Stimulated activated CD4-positive, alpha-beta T cell treated with anti-CD3 and anti-CD28 coated beads, Interleukin-15, amount 100 ng/mL, for 24 hours (primary cell): ENCODE measurements at regions not wholly inside any gene's neighbourhood (a gene's known extent, or its start where the extent isn't known, plus 50 kb on each side); places are given as distances from the start of the nearest gene placed in this dataset.
"Not testable (repeated sequence)": the region's sequence is repeated elsewhere in the genome, so short reads cannot be mapped to it uniquely, and the experiment has no call there.

Experiments
- DNase-seq: peaks from one replicate; pipeline ENCODE4 v3.0.0-alpha.2; 2020

DNA sequence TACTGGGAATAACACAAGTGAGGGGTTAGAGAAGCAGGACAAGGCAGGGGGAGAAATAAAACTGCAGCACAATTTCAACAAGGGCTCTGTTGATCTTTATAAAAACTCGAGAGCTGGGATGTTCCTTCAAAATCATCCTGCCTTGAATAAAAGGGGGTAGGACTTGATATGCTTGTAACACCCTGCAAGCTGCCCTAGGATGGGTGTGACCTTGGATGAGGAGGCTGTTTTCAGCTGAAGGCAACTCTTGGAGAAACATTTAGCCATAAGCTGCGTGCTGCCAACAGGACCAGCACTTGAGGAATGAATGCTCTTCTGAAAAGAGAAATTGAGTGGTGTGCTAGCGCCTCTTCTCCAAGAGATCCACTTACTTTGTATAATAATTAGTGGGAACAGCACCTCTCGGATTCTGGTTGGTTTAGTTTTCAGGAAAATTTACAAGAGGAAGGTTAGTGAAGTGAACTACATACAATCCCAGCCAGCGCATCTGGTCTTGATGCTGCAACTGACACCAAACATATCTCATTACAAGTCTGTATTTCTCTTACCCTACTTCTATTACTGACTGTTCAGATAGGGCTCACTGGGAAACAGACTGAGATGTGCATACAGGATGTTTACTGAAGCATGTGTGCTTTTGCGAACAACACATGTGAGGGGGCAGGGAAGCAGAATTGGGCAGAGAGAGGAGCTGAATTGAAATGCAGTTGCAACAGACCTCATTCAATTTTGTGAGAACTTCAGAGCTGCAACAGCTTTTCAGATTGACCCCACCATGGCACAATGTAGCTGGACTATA, 643.0 kb upstream of the GOLIM4 start:
- no peak for DNase-seq

DNA sequence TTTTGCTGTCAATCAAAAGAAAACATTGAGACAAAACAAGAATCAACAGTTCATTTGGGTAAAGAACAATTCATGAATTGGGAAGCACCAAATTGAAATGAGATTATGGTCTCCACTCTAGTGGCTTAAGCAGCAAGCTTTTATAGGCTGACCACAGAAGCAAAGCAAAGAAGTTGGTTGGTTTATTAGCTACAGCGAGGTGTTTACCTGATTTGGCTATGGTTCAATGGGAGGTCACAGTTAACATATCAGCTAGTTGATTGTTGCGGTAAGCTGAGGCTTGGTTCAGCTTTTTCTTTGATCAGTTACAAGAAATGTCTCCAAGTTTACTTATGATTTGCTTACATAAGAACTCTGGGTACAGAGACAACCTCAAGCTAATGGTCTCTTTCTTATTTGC, 640.5 kb upstream of the GOLIM4 start:
- no peak for DNase-seq

DNA sequence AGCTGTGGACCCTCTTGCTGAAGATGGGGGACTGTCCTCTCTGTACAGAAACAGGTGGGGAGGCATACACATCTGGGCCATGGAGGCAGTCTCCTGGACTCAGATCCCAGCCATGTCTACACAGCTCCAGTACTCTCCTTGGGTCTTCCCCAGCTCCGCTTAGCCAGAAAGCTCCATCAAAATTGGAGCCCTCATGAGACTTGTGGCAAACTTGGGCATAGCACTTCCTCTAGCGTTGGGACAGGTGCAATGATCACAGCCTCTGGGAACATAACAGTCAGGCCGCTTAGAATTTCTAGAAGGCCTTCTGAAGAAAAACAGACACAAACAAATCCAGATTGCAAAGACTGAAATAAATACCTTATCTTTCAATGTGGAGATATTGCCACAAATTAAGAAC, 634.3 kb upstream of the GOLIM4 start:
- no peak for DNase-seq

DNA sequence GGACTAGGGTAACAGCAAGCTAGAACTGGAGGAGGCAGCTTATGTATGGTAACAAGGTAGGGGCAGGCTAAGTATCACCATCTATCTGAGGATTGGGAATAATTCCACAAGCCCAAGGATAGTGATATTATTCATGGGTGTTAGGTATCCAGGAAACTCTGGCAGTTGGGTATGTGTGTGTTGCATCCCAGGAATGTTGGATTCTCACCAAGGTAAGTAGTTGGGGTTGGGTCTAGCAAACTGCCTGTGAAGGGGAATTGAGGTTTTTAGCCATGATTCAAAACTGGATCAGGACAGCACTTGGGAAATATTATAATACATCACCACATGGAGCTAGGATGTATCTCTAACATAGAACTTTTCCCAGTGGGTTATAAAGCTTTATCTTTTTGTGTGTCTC, 626.4 kb upstream of the GOLIM4 start:
- DNase-seq = no peak

DNA sequence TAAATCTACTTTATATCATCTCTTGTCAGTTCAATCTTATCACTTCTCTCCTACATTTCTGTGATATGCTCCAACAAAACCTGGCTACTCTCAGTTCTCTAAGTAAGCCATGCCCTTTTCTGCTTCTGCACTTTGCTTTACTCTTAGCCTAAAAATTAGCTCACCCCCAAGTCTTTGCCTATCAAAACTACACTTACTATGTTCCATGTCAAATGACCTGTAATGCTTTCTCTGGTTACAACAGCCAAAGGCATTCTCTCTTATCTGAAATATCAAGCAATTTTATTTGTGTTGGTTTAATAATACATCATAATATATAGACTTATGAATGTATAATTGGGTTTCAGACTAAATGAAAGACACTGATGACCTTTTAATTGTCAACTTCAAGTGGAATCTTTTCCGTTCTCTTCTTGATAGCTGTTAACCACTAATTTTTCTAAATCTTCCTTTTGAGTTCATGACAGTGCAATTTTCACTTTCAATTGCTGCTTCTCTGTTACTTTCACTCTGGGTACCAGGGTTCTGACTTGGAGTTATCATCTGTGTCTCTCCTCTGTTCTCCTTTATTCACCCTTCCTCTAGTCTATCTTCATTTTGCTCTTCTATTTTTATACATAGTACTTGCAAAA, 619.0 kb upstream of the GOLIM4 start:
- no peak for DNase-seq

DNA sequence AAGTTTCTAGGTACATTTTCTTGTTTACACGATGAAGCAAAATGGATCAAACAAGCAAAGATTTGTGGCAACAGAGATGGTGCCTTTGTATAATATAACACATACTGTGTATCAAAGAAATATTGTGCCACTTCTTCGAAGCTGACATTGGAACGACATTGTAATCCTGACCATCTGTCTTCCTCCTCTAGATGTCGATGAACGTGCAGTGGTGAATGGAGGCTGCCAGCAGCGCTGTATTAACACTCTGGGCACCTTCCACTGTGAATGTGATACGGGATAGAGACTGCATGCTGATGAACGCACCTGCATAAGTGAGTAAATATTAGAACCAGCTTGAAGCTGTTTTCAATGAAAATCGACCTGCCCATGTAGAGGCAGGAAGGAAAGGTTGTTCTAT, 613.3 kb upstream of the GOLIM4 start:
- no peak for DNase-seq

DNA sequence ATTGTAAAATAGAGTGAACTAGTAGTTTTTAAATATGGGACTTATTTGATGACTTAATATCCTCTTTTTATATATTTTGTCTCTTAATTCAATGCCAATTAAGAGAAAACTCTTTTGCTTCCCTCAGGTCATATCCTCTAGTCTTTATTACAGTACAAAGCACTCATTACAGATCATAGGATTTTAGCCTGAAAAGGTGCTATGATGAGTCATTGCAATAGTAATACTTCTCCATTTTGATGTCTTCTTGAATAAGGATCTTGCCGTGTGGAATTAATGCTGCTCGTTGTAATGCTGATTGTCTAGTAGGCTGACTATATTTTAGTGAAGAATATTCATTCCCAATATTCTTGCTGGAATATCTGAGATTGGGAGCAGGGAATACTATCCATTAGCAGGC, 612.2 kb upstream of the GOLIM4 start:
- no peak for DNase-seq

DNA sequence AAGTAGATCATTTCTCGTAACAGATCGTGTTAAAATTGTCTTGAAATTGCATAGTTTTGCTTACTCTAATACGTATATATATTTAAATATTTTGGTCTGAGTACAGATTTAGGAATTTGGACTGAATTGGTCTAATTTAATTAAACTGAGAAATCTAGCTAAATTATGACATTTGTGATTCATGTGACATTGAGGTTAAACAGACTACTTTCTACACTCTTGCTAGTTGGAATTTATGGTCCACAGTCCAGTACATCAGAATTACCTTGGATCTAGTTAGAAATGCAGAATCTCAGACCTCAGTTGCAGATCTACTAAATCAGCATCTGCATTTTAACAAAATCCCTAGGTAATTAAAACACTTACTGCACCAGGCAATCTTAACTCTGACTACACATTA, 609.7 kb upstream of the GOLIM4 start:
- no peak for DNase-seq

DNA sequence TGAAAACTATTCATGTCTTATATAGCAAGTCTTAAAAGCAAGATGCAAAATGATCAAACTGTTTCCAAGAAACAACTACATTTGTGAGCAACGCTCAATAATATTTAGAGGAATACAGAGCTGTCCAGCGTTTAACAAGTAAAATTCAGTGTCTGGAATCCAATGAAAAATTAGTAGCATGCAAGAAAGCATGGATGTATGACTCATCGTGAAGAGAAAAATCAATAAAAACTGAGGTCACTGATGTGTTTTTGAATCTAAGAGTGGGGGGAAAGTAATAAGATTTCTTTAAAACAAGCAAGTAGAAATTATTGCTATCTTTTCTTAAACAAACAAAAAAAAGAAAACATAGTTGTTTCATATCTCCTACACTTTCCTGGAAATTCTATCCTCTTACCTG, 600.3 kb upstream of the GOLIM4 start:
- no peak for DNase-seq

DNA sequence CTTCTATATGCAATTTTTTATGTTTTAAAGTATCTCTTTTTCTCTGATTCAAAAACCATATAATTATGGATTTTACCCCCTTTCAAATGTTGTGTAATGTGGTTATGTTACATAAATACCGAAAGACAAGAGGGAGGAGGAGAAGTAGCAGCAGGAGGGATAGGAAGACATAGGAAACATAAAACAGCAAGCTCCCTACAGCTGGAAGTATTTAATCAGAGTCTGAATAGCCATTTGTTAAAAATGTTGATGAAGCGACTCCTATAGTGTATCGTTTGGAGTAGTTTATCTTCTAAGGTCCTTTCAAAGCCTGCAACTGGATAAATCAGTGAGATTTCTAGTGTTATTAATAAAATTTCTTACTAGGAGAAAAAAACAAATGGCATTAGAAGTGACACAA, 598.1 kb upstream of the GOLIM4 start:
- DNase-seq = no peak

DNA sequence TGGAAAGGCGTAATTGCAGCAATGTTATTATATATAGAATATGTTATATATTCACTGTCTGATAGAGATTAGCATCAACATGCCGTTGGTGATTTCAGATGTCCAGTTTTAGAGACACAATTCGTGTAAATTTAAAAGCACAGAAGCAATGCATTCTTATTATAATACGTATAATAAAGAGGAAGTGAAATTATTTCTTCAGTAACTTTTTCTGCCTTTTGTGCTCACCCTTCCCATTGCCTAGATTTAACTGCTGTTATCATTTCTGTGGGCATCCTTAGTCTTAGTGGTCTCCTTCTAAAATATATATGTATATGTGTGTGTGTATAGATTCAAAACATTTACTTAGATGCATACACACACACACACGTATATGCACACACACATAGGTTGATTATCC, 592.5 kb upstream of the GOLIM4 start:
- DNase-seq = no peak

DNA sequence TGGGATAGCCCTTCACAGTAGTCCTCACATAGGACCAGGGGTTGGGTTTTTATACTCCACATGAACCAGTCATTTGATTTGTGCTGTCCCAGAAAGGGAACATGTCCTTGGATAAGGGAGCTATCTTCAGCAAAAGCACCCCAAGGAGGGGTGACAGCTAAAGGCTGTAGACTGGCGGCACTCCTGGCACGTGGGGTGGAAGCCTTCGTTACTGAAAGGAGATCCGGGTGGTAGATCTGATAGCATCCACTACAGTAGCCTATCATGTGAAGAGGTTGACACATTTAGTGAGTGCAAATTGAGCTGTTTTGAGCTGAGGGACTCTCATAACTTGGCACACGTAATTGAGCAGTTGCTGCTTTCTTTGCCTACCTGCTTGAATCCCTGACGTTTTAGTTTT, 588.8 kb upstream of the GOLIM4 start:
- no peak for DNase-seq

DNA sequence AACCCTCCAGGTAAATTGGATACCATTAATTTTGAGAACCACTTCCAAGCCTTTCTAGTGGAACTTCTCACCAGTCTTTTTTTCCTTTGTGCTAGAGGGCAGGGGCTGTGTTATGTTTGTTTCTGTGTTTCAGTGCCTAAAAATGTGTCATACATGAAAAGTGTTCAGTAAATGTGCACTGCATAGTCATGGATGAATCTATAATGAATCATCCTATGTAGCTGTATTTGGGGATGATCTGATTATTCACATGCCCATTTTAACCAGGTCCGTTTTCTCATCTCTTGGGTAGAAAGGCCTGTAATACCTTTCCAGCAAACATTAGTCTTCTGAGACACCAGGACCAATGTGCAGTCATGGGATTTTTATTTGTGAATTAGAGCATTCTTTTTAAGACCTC, 583.0 kb upstream of the GOLIM4 start:
- no peak for DNase-seq

DNA sequence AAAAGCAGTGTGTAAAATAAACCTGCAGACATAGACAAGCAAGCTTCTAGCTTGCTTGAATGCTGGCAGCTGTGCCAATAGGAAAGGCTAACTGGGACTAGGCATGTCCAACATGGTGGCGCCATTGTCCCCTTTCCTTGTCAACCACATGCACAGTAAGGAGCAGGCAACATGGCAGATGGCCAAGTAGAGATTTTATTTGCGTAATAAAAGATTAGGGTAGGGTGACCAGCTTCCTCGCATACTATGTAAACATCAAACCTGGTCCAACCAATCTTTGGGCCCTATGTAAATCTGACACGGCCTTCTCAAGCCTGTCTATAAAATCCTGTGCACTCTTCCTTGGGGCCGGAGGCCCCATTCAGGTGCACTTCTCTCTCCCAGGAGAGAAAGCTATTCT, 575.4 kb upstream of the GOLIM4 start:
- no peak for DNase-seq

DNA sequence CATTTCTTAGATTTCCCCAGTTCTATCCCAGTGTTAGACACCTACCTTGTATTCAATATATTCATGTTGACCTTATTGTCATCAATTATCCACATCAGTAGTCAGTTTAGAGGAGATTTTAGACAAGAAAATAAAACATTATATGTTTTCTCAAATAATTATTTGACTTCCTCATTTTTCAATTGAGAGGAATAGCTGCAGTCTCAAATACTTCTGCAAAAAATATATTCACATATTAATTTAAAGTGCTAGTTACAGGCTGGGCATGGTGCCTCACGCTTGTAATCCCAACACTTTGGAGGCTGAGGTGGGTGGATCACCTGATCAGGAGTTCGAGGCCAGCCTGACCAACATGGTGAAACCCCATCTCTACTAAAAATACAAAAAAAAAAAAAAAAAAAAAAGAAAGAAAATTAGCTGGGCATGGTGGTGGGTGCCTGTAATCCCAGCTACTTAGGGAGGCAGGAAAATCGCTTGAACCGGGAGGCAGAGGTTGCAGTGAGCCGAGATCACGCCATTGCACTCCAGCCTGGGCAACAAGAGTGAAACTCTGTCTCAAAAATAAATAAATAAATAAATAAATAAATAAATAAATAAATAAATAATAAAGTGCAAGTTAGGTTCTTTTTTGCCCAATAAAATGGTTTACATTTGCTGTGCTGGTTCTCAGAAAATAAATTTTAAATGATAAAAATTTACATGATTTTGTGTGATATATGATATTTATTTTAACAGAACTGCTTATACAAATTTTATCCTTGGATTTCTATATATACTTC, 565.3 kb upstream of the GOLIM4 start:
- not testable (repeated sequence) for DNase-seq

DNA sequence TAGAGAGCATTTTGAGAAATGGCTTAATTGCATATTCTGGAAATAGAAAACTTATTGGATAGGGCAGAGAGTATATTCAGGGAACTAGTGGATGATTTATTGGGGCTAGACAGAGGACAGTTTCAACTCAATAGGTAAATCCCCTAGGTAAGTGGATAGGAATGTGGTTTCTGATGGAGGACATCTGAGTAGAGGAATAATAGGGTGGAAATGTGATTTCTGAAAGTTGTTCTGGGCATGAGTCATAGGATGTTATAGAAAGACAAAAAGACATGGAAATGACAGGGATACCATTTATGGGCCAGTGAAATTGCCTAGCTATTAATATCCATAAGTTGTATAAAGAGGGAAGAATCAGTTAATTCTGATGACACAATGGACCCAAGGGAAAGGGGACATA, 563.3 kb upstream of the GOLIM4 start:
- no peak for DNase-seq

DNA sequence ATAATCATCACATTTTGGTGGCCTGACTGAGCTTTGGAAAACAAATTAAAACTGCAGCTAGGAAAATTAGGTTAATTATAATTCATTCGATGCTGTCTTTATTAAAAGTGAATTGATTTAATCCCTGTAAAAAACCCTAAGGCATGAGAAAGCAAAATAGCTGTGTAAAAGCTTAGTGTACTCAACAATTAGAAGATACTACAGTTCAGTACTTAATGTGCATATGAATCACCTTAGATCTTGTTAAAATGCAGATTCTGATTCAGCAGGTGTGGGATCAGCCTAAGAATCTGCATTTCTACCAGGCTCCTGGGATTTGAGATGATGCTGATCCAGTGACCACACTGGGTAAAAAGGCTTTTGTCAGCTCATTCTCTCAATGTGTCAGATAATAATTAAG, 559.9 kb upstream of the GOLIM4 start:
- DNase-seq = no peak

DNA sequence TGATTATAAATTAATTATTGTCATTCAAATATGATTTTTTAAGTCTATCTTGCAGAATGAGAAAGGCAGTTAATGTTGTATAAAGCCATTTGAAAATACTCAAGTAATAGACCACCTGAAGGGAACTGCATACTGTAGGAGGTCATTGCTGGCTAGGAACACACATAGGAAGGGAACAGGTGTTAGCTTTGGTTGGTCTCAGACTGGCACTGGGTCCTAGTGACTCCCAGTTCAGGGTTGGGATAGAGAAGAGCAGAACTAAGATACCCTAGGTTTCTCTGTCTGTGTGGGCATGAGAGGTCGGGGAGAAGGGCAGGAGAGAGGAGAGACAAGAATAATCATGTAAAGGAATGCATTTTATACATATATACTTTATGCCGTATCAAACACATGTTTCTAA, 559.0 kb upstream of the GOLIM4 start:
- DNase-seq = no peak

DNA sequence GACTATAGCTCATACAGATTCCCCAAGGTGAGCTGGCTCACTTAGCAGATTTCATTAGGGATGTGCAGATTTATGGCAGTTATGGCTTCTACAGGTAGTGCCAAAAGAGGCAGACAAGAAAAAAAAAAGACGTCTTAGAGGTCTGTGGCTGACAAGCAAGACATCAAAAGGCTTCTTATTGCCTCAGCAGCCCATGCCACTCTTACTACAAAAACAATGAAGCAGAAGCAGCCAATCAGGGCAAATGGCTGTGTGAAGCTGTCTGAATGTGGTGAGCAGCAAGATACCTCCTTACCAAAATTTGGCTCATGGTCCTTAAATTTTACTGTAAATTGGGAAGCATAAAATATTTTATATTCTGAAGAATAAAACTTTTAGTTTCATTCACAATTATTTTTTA, 557.5 kb upstream of the GOLIM4 start:
- DNase-seq = no peak

DNA sequence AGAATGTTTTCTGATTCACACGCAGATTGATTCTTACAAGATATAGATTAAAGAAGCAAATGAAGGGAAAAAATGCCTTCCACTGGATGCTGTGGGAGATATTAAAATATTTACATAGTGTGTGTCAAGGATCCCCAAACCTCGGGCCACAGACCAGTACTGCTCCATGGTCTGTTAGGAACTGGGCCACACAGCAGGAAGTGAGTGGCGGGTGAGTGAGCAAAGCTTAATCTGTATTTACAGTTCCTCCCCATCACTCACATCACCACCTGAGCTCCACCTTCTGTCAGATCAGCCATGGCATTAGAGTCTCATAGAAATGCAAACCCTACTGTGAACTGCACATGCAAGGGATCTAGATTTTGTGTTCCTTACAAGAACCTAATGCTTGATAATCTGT, 552.6 kb upstream of the GOLIM4 start:
- no peak for DNase-seq

DNA sequence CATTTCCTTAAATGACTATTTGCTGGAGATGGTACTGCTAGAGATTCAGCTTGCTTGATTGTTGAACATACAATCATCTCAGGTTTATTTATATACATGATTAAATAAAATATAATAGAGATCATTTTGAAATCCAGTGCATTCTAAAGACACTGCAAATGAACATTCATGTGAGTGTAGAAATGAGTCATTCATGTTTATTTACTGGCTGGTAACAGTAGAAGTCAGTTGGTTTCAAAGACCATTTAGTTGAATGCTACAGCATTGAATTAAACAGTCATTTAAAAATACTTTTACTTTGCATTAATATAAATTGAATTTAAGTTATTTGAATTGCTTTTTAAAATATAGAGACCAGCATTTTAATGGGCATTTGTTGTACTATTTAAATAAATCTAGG, 551.9 kb upstream of the GOLIM4 start:
- no peak for DNase-seq

DNA sequence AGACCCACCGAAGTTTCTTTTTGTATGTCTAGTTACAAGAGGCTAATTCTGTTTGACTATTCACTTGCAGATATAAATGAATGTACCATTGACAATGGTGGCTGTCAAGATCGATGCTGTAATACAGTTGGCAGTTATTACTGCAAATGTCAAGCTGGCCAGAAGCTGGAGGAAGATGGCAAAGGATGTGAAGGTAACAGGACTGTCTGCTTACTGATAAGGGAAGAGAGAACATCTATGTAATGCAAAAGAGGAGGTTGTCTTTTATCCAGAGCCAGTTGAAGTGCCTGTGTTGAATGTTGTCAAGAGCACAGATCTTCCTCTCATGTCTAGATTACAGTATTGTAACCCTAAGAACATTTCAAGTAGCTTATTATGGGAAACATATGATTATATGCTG, 549.5 kb upstream of the GOLIM4 start:
- no peak for DNase-seq

DNA sequence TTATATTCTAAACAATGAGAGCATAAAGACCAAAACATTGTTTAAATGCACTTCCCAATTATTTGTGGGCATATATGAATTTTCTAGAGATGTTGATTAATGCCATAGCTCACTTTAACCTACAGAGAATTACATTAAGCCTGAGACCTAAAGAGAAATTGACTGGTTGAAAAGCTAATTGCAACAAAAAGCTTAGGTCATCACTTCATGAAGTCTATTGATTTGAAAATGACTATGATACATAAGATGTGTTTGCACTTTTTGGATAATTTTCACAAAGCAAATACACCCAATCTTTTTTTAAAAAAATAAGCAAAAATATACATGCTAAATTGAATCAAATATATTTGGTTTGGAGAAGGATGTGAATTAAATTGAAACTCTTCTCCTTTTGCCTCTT, 532.8 kb upstream of the GOLIM4 start:
- DNase-seq = no peak

DNA sequence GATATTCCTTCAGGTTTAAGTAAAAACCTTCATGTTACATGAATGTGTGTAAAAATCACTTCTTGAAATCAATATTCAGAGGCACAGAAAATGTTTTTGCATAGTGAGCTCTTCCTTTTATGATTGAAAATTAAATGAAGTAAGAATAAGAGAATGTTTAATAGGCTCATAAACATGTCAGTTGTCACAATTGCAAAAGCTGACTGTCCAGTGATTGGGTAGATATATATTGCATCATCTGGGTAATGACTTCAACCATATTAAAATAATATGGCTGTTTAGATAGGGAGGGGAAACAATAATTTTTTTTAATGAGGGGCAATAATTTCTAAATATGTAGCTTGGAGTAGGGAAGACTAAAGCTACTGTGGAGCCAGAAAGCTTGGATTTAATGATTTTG, 529.8 kb upstream of the GOLIM4 start:
- no peak for DNase-seq
